Activated T-cell treated with anti-CD3 and anti-CD28 coated beads, Interleukin-2, amount 50 U/mL, for 4 hours (primary cell): ENCODE measurements at regions not wholly inside any gene's neighbourhood (a gene's known extent, or its start where the extent isn't known, plus 50 kb on each side); places are given as distances from the start of the nearest gene placed in this dataset.
"Not testable (repeated sequence)": the region's sequence is repeated elsewhere in the genome, so short reads cannot be mapped to it uniquely, and the experiment has no call there.

ENCODE experiments used
- ATAC-seq, 2 donors: fragments of 200-7000 bp; cut with Tn5 transposase; one replicate each; pipeline ENCODE4 v1.10.0; 2021
- DNase-seq: peaks from one replicate; pipeline ENCODE4 v3.0.0-alpha.2; 2020
- H3K27me3 Mint-ChIP-seq: one replicate; pipeline ENCODE4 v1.8.0; 2021; ENCODE audit warnings: low read depth, mixed read lengths
- H3K36me3 Mint-ChIP-seq: one replicate; pipeline ENCODE4 v1.8.0; 2022; ENCODE audit warnings: mixed read lengths; ENCODE audit not compliant: insufficient read depth
- H3K4me1 Mint-ChIP-seq: one replicate; pipeline ENCODE4 v1.8.0; 2021; ENCODE audit warnings: low read depth, mixed read lengths
- H3K4me3 Mint-ChIP-seq: one replicate; pipeline ENCODE4 v1.8.0; 2021; ENCODE audit warnings: mild to moderate bottlenecking, moderate library complexity, mixed read lengths
- H3K9me3 Mint-ChIP-seq: one replicate; pipeline ENCODE4 v1.8.0; 2021; ENCODE audit warnings: mixed read lengths

DNA sequence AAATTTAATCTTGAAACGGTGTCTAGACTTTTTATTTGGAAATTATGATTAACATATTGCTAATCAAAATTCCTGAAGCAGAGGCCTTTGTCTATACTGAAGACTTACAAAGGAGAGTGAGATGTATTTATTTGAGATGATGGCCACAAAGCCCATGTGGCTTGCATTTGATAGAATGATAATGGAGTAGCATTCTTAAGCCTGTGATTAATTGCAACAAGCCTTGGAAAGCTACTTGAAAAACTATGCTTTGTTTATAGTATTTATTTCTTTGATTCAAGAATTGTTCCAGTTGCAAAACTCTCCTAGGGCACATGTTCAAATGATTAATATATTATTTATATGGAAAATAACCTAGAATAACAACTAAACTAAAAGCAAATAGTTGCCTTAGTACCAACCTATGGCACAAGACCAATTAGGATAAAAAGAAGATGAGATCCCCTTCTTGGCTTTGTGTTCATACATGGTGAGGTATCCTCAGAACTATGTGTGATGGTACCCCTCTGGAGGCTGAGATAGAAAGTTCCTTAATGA is 244.1 kb upstream of the TBL1XR1 start:
- Mint-ChIP-seq H3K36me3 (no peaks in the 10 kb centered on the region), H3K4me1 (peaks cover 1% of the 10 kb centered on the region), H3K9me3 (no peaks in the 10 kb centered on the region), H3K4me3 (no peak overlapping the region), H3K27me3 (no peaks in the 10 kb centered on the region)
- no peak for ATAC-seq
- DNase-seq, result no peak

DNA sequence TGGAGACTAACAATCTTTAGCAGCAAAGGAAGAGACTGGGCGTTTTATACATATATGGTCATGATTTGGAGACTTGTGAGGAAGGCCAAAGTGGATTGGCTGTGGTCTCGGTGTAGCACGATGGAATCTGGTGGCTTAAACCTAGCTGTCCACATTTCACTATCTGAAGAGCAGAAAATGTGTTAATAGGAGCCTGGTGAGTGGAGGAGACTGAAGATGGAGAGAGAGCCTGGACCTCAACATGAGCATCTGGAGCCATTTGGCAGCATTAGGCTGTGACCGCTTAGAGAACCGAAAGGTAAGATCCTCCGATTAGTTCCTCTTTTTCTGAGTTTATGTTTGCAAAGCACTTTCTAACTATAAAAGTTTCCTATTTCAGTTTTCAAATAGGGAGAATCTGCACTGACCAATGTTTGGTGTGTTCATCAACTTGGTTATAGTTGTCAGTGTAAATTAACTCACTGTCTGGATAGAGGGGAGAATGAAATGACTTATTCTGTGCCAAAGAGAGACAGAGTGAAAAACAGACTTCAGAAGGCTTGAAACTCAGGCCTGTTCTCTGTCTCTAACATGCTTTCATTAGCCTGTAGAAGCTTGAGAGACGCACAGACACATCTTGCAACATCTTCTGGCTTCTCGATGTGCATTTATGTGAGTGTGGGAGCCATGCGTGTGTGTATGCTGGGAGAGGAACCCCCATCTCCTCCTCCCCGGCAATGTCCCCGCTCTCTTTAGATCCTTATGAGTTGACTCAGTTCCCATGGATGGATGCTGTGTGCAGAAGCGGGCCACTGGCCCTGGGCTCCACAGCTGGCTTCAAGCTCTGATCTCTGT is 244.7 kb upstream of the TBL1XR1 start:
- H3K27me3 Mint-ChIP-seq, result no peaks in the 10 kb centered on the region
- no peaks in the 10 kb centered on the region for H3K9me3 Mint-ChIP-seq
- DNase-seq, result no peak
- ATAC-seq, result no peak
- H3K4me3 Mint-ChIP-seq, result no peak overlapping the region
- H3K36me3 Mint-ChIP-seq, result no peaks in the 10 kb centered on the region
- H3K4me1 Mint-ChIP-seq, result peaks cover 1% of the 10 kb centered on the region

DNA sequence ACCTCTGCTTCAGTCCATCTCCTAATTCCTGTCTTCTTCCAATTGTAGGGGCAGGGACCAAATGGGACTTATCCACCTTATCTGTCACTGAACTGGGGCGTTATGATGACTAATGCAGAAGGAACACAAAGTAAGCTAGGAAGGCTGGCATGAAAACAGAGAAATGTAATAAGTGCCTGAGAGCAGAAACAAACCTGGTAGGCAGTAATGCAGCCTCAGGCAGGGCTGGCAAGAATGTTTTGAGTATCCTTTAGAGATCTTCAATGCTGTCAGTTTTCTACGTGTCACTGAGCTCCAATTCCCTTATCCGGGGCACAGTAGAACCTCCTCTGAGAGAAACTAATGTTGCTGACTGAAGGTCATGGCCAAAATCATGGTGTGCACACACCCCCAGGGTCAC is 246.2 kb upstream of the TBL1XR1 start:
- H3K9me3 Mint-ChIP-seq, result no peaks in the 10 kb centered on the region
- no peaks in the 10 kb centered on the region for H3K27me3 Mint-ChIP-seq
- H3K36me3 Mint-ChIP-seq, result no peaks in the 10 kb centered on the region
- no peak overlapping the region for H3K4me3 Mint-ChIP-seq
- ATAC-seq (no peak), DNase-seq (no peak)
- peaks cover 6% of the 10 kb centered on the region for H3K4me1 Mint-ChIP-seq

DNA sequence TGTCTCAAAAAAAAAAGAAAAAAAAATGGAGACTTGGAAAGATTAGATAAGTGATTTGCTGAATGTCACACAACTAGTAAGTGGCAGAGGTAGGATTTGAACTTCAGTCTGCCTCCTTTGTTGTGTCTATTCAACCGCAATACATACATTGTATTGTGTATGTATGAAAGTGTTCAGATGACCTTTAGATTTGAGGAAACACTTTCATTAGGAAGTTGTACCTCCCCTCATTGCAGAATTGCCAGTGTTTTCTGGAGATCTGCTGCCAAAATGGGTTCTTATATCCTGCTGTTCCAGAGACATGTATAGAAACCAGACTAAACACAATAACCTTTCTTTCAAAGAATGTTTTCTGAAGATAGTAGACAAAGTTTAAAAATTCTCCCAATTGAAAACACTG is 247.4 kb upstream of the TBL1XR1 start:
- no peak for ATAC-seq
- Mint-ChIP-seq H3K27me3 (no peaks in the 10 kb centered on the region), H3K36me3 (no peaks in the 10 kb centered on the region), H3K4me1 (peaks cover 18% of the 10 kb centered on the region), H3K4me3 (no peak overlapping the region), H3K9me3 (no peaks in the 10 kb centered on the region)
- no peak for DNase-seq

DNA sequence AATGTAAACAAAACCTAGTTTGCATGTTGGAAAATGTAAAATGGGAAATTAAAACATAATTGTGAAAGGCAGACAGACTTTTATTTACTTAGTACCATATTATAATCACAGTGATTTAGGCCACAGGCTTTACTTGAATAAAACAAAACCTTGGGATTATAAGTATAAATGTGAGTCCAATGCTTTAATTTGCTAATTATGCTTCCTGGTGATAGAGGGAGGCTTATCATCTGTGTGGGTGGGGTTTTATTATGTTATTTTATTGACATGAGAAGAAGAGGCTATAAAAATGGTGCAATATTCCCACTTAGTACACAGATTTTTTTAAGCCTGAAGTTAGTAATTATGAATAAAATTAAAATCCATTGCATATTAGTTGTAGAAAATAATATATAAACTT is 248.3 kb upstream of the TBL1XR1 start:
- peaks cover 21% of the 10 kb centered on the region for H3K4me1 Mint-ChIP-seq
- no peaks in the 10 kb centered on the region for H3K9me3 Mint-ChIP-seq
- no peak for DNase-seq
- no peaks in the 10 kb centered on the region for H3K27me3 Mint-ChIP-seq
- no peaks in the 10 kb centered on the region for H3K36me3 Mint-ChIP-seq
- no peak overlapping the region for H3K4me3 Mint-ChIP-seq
- ATAC-seq, result no peak

DNA sequence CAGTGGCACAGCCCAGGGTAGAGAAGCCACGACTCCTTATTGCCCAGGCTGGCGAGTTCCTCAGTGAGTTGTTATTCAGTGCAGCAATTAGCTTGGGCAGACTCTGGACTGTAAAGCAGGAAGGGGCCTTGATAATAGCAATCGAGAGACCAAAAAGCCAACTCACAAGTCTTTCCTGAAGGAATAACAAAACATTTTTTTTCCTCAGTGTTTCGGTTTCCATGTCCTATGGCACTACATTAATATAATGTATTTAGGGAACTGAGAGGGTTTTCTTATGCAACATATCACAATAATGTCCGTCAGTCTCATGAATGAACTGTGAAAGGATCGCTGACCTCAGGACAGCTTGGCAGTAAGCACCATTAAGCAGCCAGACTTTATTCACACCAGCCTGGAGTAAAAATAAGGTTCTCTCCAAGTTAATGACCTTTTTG is 248.9 kb upstream of the TBL1XR1 start:
- H3K27me3 Mint-ChIP-seq, result no peaks in the 10 kb centered on the region

DNA sequence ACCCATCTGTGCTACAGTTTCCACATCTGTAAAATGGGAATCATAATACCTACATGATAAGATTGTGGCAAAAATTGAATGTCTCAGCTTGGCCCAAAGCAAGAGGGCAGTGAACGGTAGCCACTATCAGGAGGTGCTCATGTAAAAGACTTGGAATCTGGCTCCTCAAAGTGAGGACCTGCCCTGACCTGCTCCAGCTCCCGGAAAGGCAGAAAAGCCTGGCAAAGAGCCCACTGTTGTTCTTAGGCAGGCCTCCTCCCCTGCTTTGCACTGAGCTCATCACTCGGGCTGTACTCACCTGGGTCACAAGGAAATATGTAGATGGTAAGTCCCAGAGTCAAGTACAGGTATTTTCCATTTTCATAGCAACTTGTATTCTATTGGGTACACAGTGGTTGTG is 250.7 kb upstream of the TBL1XR1 start:
- Mint-ChIP-seq H3K4me1 (peaks cover 20% of the 10 kb centered on the region), H3K9me3 (no peaks in the 10 kb centered on the region), H3K36me3 (no peaks in the 10 kb centered on the region), H3K27me3 (no peaks in the 10 kb centered on the region), H3K4me3 (no peak overlapping the region)
- ATAC-seq (no peak), DNase-seq (no peak)

More for the DNA sequence above, 248.9 kb upstream of the TBL1XR1 start:
- Mint-ChIP-seq H3K4me1 (peaks cover 21% of the 10 kb centered on the region), H3K9me3 (no peaks in the 10 kb centered on the region), H3K36me3 (no peaks in the 10 kb centered on the region), H3K4me3 (no peak overlapping the region)
- DNase-seq (no peak), ATAC-seq (no peak)

DNA sequence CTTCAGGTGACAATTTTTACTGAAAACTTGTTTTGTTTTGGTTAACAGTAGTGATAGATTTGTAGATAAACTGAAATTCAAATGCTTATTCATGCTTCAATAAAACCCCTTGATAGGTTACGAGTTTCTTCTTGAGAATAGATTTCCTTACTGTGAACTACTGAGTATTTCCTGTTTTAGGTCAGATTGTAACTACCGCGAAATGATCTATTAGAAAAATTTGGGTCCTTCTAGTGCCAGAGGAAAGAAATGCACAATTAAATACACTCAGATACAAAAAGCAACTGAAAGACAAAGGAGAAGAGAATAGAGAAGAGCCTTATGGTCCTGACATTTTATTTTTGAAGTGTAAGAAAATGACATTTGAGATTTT is 251.7 kb upstream of the TBL1XR1 start:
- DNase-seq (no peak), ATAC-seq (peak; percentile 14 to 27)

DNA sequence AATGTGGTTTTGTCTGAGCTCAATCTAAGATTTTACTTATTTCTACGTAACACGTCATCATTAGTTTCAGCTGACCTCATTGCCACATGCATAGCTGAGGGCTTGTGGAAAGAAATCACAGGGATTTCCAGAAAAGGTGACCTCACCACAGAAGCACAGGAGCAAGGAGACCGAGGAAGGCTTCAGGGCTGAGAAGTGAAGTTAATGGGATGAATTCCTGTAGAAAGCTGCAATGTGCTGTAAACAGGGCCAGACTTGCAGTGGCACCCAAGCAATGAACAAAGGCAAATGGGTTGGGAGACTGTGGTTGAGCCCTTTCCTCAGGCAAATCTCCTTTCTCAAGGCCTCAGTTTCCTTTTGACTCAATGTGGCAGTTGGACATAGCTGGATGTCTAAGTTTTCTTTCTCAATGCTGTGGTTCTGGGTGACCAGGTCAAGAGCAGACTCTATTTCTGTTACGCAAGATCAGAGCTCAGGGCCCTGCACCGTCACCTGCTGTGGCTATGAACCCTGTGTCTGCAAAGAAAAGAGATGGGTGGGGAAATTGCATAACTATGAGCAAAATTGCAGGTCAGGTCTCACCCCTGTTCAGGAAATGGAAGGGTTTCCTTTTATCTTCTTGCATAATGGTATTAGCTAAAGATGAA is 252.2 kb upstream of the TBL1XR1 start:
- Mint-ChIP-seq H3K36me3 (no peaks in the 10 kb centered on the region), H3K9me3 (no peaks in the 10 kb centered on the region), H3K27me3 (no peaks in the 10 kb centered on the region), H3K4me1 (peaks cover 20% of the 10 kb centered on the region), H3K4me3 (no peak overlapping the region)
- DNase-seq, result peak; percentile 7
- peak in 1 of 2 donors; percentile 48 for ATAC-seq

More for the DNA sequence above, 251.7 kb upstream of the TBL1XR1 start:
- Mint-ChIP-seq H3K4me1 (peaks cover 20% of the 10 kb centered on the region), H3K9me3 (no peaks in the 10 kb centered on the region), H3K4me3 (peak overlapping the region; percentile 17), H3K27me3 (no peaks in the 10 kb centered on the region), H3K36me3 (no peaks in the 10 kb centered on the region)

DNA sequence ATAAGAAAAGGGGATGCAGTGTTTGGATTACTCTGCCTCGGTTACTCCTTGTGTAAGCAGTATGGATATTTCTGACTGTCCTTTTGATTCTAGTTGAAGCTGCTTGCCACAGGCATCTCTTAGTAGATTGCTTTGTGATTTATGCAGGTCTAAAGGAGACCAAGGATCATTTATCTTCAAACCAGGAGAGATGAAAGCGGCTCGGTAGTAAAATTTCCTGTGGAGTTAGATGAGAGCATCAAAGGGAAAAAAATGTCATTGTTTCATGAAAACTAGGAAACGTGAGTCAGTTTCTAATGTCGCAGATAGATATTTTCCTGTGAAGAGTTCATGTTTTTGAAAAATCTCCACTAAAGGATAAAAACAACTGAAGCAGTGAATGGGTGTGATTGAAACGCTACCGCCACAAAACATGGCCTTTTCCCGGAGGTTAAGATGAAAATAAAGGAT is 254.0 kb upstream of the TBL1XR1 start:
- H3K4me3 Mint-ChIP-seq, result no peak overlapping the region
- no peak for DNase-seq
- ATAC-seq, result no peak
- H3K36me3 Mint-ChIP-seq, result no peaks in the 10 kb centered on the region
- H3K9me3 Mint-ChIP-seq, result no peaks in the 10 kb centered on the region
- peaks cover 20% of the 10 kb centered on the region for H3K4me1 Mint-ChIP-seq
- no peaks in the 10 kb centered on the region for H3K27me3 Mint-ChIP-seq

DNA sequence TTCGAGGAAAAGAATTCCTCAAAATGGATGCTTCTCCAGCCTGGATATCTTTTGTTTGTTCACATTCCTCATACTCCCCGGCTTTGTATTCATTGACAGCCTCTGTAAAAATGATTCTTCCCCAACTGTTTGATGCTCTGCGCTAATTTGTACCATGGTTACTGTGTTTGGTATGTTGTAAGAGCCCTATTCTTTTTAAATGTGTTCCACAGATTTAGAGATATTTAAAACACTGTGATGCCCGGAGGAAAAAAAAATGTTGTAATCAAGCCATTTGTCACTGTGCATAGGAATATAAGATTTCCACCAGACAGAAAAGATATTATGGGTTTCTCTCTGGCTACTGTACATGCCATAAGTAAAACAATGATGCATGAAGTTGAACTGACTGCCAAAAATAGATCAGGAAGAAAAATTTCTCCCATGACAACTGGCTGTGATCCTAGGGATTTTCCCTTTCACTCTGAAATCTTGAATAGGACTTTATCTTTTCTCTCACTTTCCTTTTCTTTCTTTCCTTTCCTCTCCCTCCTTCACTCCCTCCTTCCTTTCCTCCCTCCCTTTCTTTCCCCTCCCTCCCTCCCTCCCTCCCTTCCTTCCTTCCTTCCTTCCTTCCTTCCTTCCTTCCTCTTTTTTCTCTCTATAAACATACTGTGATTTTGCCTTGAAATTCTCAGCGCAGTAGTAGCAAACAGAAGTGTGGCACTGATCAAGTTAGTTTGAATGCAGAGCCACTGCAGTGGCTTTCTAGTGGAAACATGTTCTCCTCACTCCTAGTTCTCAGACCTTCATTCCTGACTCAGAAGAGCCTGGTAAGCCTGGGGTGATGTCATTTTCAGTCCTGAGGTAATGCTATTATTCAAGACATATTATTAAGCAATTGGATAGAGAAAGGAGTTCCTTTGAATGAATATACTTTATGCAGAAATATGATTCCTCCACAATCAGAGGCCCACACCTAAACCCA is 254.9 kb upstream of the TBL1XR1 start:
- Mint-ChIP-seq H3K36me3 (no peaks in the 10 kb centered on the region), H3K27me3 (no peaks in the 10 kb centered on the region), H3K4me1 (peaks cover 20% of the 10 kb centered on the region), H3K9me3 (no peaks in the 10 kb centered on the region), H3K4me3 (no peak overlapping the region)
- DNase-seq (no peak), ATAC-seq (no peak)

DNA sequence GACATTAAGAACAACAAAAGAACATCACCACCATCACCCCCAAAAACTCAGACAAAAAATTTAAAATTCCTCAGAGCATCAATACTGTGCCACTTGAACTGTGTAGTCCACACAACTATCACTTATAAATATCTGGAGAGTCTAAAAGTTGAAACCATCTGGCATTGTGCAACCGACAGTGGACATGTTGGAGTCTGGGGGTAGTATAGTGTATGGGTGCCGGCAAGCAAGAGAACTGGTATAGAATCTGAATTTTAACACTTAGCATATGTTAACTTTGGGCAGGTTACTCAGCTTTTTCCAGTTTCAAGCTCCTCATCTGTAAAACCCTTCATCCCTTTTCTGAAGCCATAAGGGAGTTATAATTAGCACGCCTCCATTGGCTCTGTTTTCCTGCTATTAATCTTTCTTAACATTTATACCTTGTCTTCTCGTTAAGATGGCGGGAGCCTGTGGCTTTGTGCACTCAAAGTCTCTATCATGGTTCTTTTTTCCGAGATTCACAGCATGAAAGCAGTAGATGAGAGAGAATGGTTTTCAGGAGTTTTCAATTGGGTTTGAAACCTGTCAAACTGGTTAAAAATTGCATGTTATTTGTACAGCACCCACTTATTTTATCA is 255.7 kb upstream of the TBL1XR1 start:
- Mint-ChIP-seq H3K4me3 (no peak overlapping the region), H3K36me3 (no peaks in the 10 kb centered on the region), H3K9me3 (no peaks in the 10 kb centered on the region), H3K27me3 (no peaks in the 10 kb centered on the region), H3K4me1 (peaks cover 20% of the 10 kb centered on the region)
- ATAC-seq (no peak), DNase-seq (no peak)

DNA sequence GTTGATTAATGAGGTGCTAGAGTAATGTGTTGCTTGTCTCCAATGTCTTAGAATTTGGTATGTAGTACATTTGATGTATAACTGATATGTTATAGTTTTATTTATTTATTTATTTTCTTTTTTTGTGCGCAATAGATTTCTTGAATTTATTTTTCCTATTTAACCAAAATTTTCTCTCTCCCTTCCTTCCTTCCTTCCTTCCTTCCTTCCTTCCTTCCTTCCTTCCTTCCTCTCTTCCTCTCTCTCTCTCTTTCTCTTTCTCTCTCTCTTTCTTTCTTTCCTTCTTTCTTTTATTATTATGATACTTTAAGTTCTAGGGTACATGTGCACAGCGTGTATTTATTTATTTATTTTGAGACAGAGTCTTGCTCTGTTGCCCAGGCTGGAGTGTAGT is 256.2 kb upstream of the TBL1XR1 start:
- no peaks in the 10 kb centered on the region for H3K27me3 Mint-ChIP-seq
- no peaks in the 10 kb centered on the region for H3K9me3 Mint-ChIP-seq
- ATAC-seq (no peak), DNase-seq (no peak)
- no peak overlapping the region for H3K4me3 Mint-ChIP-seq
- H3K36me3 Mint-ChIP-seq, result no peaks in the 10 kb centered on the region
- peaks cover 15% of the 10 kb centered on the region for H3K4me1 Mint-ChIP-seq

DNA sequence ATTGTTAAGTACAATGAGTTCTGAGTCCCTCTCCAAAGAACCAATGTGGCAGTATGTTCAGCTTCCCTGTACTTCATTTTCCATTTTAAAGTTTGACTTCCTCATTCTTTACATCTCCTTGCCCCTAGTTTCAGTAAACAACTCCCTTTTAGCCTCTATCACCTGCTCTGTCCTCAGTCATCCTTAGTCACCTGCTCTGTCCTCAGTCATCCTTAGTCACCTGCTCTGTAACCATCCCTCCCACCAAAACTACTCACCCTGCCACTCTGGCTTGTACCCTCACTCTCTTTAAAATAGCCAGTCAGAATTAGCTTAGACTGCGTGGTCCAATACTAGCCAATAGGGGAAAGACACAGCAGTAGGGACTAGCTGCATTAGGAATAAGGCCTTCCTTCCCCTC is 259.9 kb upstream of the TBL1XR1 start:
- H3K27me3 Mint-ChIP-seq, ATAC-seq, H3K4me1 Mint-ChIP-seq, DNase-seq, H3K4me3 Mint-ChIP-seq, H3K36me3 Mint-ChIP-seq, H3K9me3 Mint-ChIP-seq: not testable (repeated sequence)
